ENCODE measurements at regions not wholly inside any gene's neighbourhood (a gene's known extent, or its start where the extent isn't known, plus 50 kb on each side); places are given as distances from the start of the nearest gene placed in this dataset.

DNA sequence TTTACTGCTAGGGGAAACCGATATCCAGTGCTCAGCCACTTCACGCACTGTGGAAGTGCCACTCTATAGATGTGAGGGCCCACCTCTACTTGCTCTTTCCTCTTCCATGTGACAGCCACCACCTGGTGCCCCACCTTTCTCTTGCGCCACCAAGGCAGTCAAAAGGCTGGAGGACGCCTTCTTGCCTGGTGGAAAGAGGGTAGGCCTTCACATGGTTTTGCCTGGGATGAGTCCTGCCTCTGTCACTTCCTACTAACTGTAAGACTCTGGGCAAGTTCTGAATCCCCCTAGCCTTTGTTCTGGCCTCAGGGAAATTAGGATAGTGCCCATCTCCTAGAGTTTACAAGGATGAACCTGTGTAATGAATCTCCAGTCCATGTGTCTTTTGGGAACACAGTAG, 66.1 kb upstream of the ODC1 start:
- Histone ChIP-seq H3K9me3 (ENCODE audit: insufficient read depth, low read length, severe bottlenecking) (peaks cover 26% of the 10 kb centered on the region), H3K4me1 (ENCODE audit: insufficient read depth, low read length) (no peaks in the 10 kb centered on the region), H2AFZ (ENCODE audit: low read depth, low read length) (no peak overlapping the region), H3K79me2 (ENCODE audit: insufficient read depth, low read length) (no peaks in the 10 kb centered on the region), H3K9ac (ENCODE audit: low read depth, low read length) (no peak overlapping the region), H3K4me2 (ENCODE audit: insufficient read depth, low read length) (no peak overlapping the region), H3K27me3 (ENCODE audit: insufficient read depth, low read length, poor library complexity) (peaks cover under 1% of the 10 kb centered on the region), H3K27ac (ENCODE audit: low read length) (no peak overlapping the region), H3K4me3 (ENCODE audit: low read depth in 1 of 2, low read length in 2 of 2) (no peak overlapping the region), H3K36me3 (ENCODE audit: insufficient read depth, low read length) (no peaks in the 10 kb centered on the region), H4K20me1 (ENCODE audit: insufficient read depth, low read length) (no peaks in the 10 kb centered on the region)
- no peak for DNase-seq
- no peak for ATAC-seq (ENCODE audit: insufficient read depth, low read depth)
- TF ChIP-seq, protein P1, sequence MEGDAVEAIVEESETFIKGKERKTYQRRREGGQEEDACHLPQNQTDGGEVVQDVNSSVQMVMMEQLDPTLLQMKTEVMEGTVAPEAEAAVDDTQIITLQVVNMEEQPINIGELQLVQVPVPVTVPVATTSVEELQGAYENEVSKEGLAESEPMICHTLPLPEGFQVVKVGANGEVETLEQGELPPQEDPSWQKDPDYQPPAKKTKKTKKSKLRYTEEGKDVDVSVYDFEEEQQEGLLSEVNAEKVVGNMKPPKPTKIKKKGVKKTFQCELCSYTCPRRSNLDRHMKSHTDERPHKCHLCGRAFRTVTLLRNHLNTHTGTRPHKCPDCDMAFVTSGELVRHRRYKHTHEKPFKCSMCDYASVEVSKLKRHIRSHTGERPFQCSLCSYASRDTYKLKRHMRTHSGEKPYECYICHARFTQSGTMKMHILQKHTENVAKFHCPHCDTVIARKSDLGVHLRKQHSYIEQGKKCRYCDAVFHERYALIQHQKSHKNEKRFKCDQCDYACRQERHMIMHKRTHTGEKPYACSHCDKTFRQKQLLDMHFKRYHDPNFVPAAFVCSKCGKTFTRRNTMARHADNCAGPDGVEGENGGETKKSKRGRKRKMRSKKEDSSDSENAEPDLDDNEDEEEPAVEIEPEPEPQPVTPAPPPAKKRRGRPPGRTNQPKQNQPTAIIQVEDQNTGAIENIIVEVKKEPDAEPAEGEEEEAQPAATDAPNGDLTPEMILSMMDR (IDR thresholded peaks at IDR 0.05; ENCODE audit: borderline replicate concordance, extremely low read depth, low read length, poor library complexity, severe bottlenecking) = no peak
- TF ChIP-seq EZH2 (IDR thresholded peaks at IDR 0.05; ENCODE audit: borderline replicate concordance, low read depth, low read length, severe bottlenecking) = no peak

DNA sequence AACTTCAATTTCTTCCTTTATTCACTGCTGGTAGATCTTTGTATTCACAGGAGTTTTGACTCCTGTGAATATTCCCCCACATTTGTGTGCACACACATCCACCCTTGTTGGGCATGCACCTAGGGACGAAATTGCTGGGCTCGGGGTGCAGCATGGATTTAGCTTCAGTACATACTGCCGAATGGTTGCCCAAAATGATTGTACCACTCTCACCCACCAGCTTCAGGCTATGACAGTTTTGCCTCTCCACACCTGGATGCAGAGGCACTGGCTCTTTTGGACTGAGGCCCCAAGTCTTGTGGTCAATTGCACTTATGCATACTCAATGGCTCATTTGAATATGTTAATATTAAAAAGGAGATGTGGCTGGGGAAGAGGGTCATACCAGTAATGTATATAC, 65.1 kb upstream of the ODC1 start:
- H3K4me2 ChIP-seq (ENCODE audit: insufficient read depth, low read length) = no peak overlapping the region
- no peak overlapping the region for H3K4me3 ChIP-seq (ENCODE audit: low read depth in 1 of 2, low read length in 2 of 2)
- no peak overlapping the region for H2AFZ ChIP-seq (ENCODE audit: low read depth, low read length)
- H3K9me3 ChIP-seq (ENCODE audit: insufficient read depth, low read length, severe bottlenecking) = peaks cover 26% of the 10 kb centered on the region
- no peaks in the 10 kb centered on the region for H3K79me2 ChIP-seq (ENCODE audit: insufficient read depth, low read length)
- H3K9ac ChIP-seq (ENCODE audit: low read depth, low read length) = no peak overlapping the region
- no peak for TF ChIP-seq EZH2 (IDR thresholded peaks at IDR 0.05; ENCODE audit: borderline replicate concordance, low read depth, low read length, severe bottlenecking)
- TF ChIP-seq, protein P1 (IDR thresholded peaks at IDR 0.05; ENCODE audit: borderline replicate concordance, extremely low read depth, low read length, poor library complexity, severe bottlenecking) = no peak
- H3K4me1 ChIP-seq (ENCODE audit: insufficient read depth, low read length) = no peaks in the 10 kb centered on the region
- peaks cover 8% of the 10 kb centered on the region for H3K27me3 ChIP-seq (ENCODE audit: insufficient read depth, low read length, poor library complexity)
- H4K20me1 ChIP-seq (ENCODE audit: insufficient read depth, low read length) = no peaks in the 10 kb centered on the region
- DNase-seq = no peak
- H3K36me3 ChIP-seq (ENCODE audit: insufficient read depth, low read length) = no peaks in the 10 kb centered on the region
- no peak for ATAC-seq (ENCODE audit: insufficient read depth, low read depth)
- H3K27ac ChIP-seq (ENCODE audit: low read length) = no peak overlapping the region

DNA sequence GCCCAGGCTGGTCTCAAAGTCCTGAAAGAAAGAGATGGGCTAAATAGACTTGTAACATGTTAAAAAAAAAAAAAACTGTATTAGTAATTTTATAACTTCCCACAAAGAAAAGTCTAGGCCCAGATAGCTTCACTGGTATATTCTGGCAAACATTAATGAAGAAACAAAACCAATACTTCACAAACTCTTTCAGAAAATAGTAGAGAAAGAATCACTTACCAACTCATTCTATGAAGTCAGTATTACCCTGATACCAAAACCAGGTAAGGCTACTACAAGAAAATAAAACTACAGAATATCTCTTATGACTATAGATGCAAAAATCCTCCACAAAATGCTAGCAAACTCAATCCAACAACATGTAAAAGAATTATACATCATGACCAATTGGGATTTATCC, 59.9 kb upstream of the ODC1 start:
- Histone ChIP-seq H3K27ac (ENCODE audit: low read length) (no peak overlapping the region), H3K9ac (ENCODE audit: low read depth, low read length) (no peak overlapping the region), H3K4me1 (ENCODE audit: insufficient read depth, low read length) (no peaks in the 10 kb centered on the region), H3K4me3 (ENCODE audit: low read depth in 1 of 2, low read length in 2 of 2) (no peak overlapping the region), H3K4me2 (ENCODE audit: insufficient read depth, low read length) (no peak overlapping the region), H3K79me2 (ENCODE audit: insufficient read depth, low read length) (no peaks in the 10 kb centered on the region), H3K27me3 (ENCODE audit: insufficient read depth, low read length, poor library complexity) (peaks cover 8% of the 10 kb centered on the region), H2AFZ (ENCODE audit: low read depth, low read length) (no peak overlapping the region), H3K36me3 (ENCODE audit: insufficient read depth, low read length) (no peaks in the 10 kb centered on the region), H3K9me3 (ENCODE audit: insufficient read depth, low read length, severe bottlenecking) (no peaks in the 10 kb centered on the region), H4K20me1 (ENCODE audit: insufficient read depth, low read length) (0 out of 2 replicates have a peak, but pooled peaks cover 4% of the 10 kb centered on the region)
- DNase-seq = no peak
- no peak for ATAC-seq (ENCODE audit: insufficient read depth, low read depth)
- no peak for TF ChIP-seq EZH2 (IDR thresholded peaks at IDR 0.05; ENCODE audit: borderline replicate concordance, low read depth, low read length, severe bottlenecking)
- TF ChIP-seq, protein P1 (IDR thresholded peaks at IDR 0.05; ENCODE audit: borderline replicate concordance, extremely low read depth, low read length, poor library complexity, severe bottlenecking) = no peak

DNA sequence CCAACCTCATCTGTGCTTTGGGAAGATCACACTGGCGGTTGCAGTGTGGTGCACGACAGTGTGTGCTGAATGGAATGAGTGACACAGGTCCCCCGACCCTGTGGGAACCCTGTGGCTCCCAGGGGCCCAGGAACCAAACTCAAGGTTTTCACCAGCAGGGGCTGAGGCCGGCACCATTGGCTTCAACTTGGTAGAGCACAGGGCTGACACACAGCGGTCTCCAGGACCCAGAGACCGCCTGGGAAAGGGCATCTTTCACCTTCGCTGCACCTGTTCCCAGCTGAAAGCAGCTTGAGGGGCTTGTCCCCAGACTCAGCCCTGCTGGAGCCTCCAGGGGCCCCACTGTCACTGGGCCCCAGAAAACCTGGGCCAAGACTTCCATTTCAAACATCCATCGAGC, 59.0 kb upstream of the ODC1 start:
- no peak for ATAC-seq (ENCODE audit: insufficient read depth, low read depth)
- no peak overlapping the region for H3K9ac ChIP-seq (ENCODE audit: low read depth, low read length)

More for the DNA sequence above, 59.0 kb upstream of the ODC1 start:
- Histone ChIP-seq H3K4me1 (ENCODE audit: insufficient read depth, low read length) (no peaks in the 10 kb centered on the region), H3K79me2 (ENCODE audit: insufficient read depth, low read length) (no peaks in the 10 kb centered on the region), H3K4me2 (ENCODE audit: insufficient read depth, low read length) (no peak overlapping the region), H3K36me3 (ENCODE audit: insufficient read depth, low read length) (no peaks in the 10 kb centered on the region), H3K27ac (ENCODE audit: low read length) (no peak overlapping the region), H3K4me3 (ENCODE audit: low read depth in 1 of 2, low read length in 2 of 2) (no peak overlapping the region), H2AFZ (ENCODE audit: low read depth, low read length) (no peak overlapping the region), H3K9me3 (ENCODE audit: insufficient read depth, low read length, severe bottlenecking) (no peaks in the 10 kb centered on the region), H3K27me3 (ENCODE audit: insufficient read depth, low read length, poor library complexity) (peaks cover 8% of the 10 kb centered on the region), H4K20me1 (ENCODE audit: insufficient read depth, low read length) (0 out of 2 replicates have a peak, but pooled peaks cover 4% of the 10 kb centered on the region)
- DNase-seq = no peak
- TF ChIP-seq, protein P1 (IDR thresholded peaks at IDR 0.05; ENCODE audit: borderline replicate concordance, extremely low read depth, low read length, poor library complexity, severe bottlenecking) = no peak
- TF ChIP-seq EZH2 (IDR thresholded peaks at IDR 0.05; ENCODE audit: borderline replicate concordance, low read depth, low read length, severe bottlenecking) = no peak
